Activated naive CD8-positive, alpha-beta T cell treated with anti-CD3 and anti-CD28 coated beads, Interleukin-2, amount 50 U/mL, for 24 hours (primary cell): ENCODE measurements at regions not wholly inside any gene's neighbourhood (a gene's known extent, or its start where the extent isn't known, plus 50 kb on each side); places are given as distances from the start of the nearest gene placed in this dataset.
A peak's percentile ranks its signal among the peaks of the same experiment; 100 is the strongest.

Source experiments
- ATAC-seq: fragments of 150-1000 bp; cut with Tn5 transposase; one replicate; pipeline ENCODE4 v1.10.0; 2021
- DNase-seq: peaks from one replicate; pipeline ENCODE4 v3.0.0; 2021
- H3K27ac Mint-ChIP-seq: one replicate; pipeline ENCODE4 v1.8.0; 2021; ENCODE audit warnings: mild to moderate bottlenecking, mixed read lengths
- H3K27me3 Mint-ChIP-seq: one replicate; pipeline ENCODE4 v1.8.0; 2021; ENCODE audit warnings: mixed read lengths
- H3K36me3 Mint-ChIP-seq: one replicate; pipeline ENCODE4 v1.8.0; 2021; ENCODE audit warnings: low read depth, mixed read lengths
- H3K4me1 Mint-ChIP-seq: one replicate; pipeline ENCODE4 v1.8.0; 2021; ENCODE audit warnings: mixed read lengths
- H3K4me3 Mint-ChIP-seq: one replicate; pipeline ENCODE4 v1.8.0; 2021; ENCODE audit warnings: mild to moderate bottlenecking, moderate library complexity, mixed read lengths
- H3K9me3 Mint-ChIP-seq: one replicate; pipeline ENCODE4 v1.8.0; 2021; ENCODE audit warnings: mixed read lengths

DNA sequence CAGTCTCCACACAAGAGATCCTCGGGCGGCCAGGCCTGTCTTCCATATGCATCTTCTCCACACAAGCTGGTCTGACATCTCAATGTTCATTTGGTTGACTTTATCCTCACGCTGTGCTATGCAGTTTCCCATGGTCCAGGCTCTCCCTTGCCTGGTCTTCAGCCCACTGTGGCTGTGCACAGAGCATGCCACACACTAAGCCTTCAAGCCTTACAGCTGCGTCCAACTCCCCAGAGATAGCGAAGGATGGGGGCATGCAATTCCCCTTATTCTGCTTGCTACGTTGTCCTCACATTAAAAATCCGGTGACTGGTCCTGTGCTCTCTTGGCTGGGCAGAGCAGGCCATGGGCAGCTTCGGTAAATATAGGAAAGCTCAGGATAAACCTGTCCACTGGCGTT, 188.7 kb upstream of the TCERG1L start:
- H3K36me3 Mint-ChIP-seq, result no peaks in the 10 kb centered on the region
- H3K27ac Mint-ChIP-seq, result no peak overlapping the region
- DNase-seq (no peak), ATAC-seq (no peak)
- H3K4me3 Mint-ChIP-seq, result no peak overlapping the region
- no peaks in the 10 kb centered on the region for H3K4me1 Mint-ChIP-seq
- peaks cover 28% of the 10 kb centered on the region for H3K9me3 Mint-ChIP-seq
- no peaks in the 10 kb centered on the region for H3K27me3 Mint-ChIP-seq

- Mint-ChIP-seq H3K27ac (no peak overlapping the region), H3K4me1 (no peaks in the 10 kb centered on the region), H3K27me3 (no peaks in the 10 kb centered on the region), H3K9me3 (peaks cover 28% of the 10 kb centered on the region), H3K36me3 (no peaks in the 10 kb centered on the region), H3K4me3 (no peak overlapping the region)
- DNase-seq (no peak), ATAC-seq (no peak)
Observed at GRCh38 chr10:131500892-131501291, 189.4 kb upstream of the TCERG1L start.

GRCh38 chr10:131503992-131504391, 192.5 kb upstream of the TCERG1L start:
- no peaks in the 10 kb centered on the region for H3K36me3 Mint-ChIP-seq
- peaks cover 41% of the 10 kb centered on the region for H3K9me3 Mint-ChIP-seq
- H3K27me3 Mint-ChIP-seq, result no peaks in the 10 kb centered on the region
- DNase-seq (no peak), ATAC-seq (no peak)
- no peak overlapping the region for H3K4me3 Mint-ChIP-seq
- no peak overlapping the region for H3K27ac Mint-ChIP-seq
- H3K4me1 Mint-ChIP-seq, result no peaks in the 10 kb centered on the region

GRCh38 chr10:131511391-131511790, 199.9 kb upstream of the TCERG1L start:
- Mint-ChIP-seq H3K27me3 (no peaks in the 10 kb centered on the region), H3K4me1 (no peaks in the 10 kb centered on the region), H3K9me3 (peaks cover 19% of the 10 kb centered on the region), H3K4me3 (no peak overlapping the region), H3K27ac (no peak overlapping the region), H3K36me3 (no peaks in the 10 kb centered on the region)
- no peak for DNase-seq
- no peak for ATAC-seq

GRCh38 chr10:131512852-131513251, 201.3 kb upstream of the TCERG1L start:
- H3K27ac Mint-ChIP-seq, result no peak overlapping the region
- no peak for DNase-seq
- no peaks in the 10 kb centered on the region for H3K4me1 Mint-ChIP-seq
- no peaks in the 10 kb centered on the region for H3K36me3 Mint-ChIP-seq
- H3K27me3 Mint-ChIP-seq, result no peaks in the 10 kb centered on the region
- peaks cover 10% of the 10 kb centered on the region for H3K9me3 Mint-ChIP-seq
- ATAC-seq, result no peak
- no peak overlapping the region for H3K4me3 Mint-ChIP-seq

GRCh38 chr10:131513445-131513844, 201.9 kb upstream of the TCERG1L start:
- DNase-seq (no peak), ATAC-seq (no peak)
- no peaks in the 10 kb centered on the region for H3K4me1 Mint-ChIP-seq
- no peak overlapping the region for H3K4me3 Mint-ChIP-seq
- H3K36me3 Mint-ChIP-seq, result no peaks in the 10 kb centered on the region
- peaks cover 9% of the 10 kb centered on the region for H3K9me3 Mint-ChIP-seq
- no peak overlapping the region for H3K27ac Mint-ChIP-seq
- H3K27me3 Mint-ChIP-seq, result peaks cover 4% of the 10 kb centered on the region

DNA sequence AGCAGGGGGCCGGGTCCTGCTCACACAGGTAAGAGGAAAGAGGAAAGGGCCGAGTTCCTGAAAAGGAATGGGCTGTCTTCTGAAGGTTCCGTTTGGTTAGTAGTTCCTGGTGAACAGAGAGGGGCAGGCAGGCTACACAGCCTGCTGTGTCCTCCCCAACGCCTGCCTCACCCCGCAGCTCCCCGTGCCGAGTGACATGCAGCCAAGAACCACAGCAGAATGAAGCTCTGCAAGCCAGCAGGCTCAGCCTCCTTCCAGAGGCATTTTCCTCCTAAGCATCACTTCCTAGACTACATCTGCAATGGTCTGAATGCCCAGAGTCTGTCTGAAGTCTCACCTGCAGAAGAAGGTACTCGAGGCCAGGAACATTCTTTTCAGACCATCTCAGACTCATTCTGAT, 202.4 kb upstream of the TCERG1L start:
- H3K36me3 Mint-ChIP-seq, result no peaks in the 10 kb centered on the region
- H3K4me3 Mint-ChIP-seq, result no peak overlapping the region
- peaks cover 4% of the 10 kb centered on the region for H3K27me3 Mint-ChIP-seq
- ATAC-seq, result no peak
- H3K9me3 Mint-ChIP-seq, result peaks cover 8% of the 10 kb centered on the region
- DNase-seq, result no peak
- H3K4me1 Mint-ChIP-seq, result no peaks in the 10 kb centered on the region
- H3K27ac Mint-ChIP-seq, result no peak overlapping the region

GRCh38 chr10:131514454-131514853, 202.9 kb upstream of the TCERG1L start:
- ATAC-seq (no peak), DNase-seq (peak; percentile 11)
- H3K27ac Mint-ChIP-seq, result no peak overlapping the region
- no peaks in the 10 kb centered on the region for H3K36me3 Mint-ChIP-seq
- H3K27me3 Mint-ChIP-seq, result peaks cover 4% of the 10 kb centered on the region
- H3K4me1 Mint-ChIP-seq, result no peaks in the 10 kb centered on the region
- peaks cover 5% of the 10 kb centered on the region for H3K9me3 Mint-ChIP-seq
- H3K4me3 Mint-ChIP-seq, result no peak overlapping the region

- Mint-ChIP-seq H3K4me1 (no peaks in the 10 kb centered on the region), H3K9me3 (no peaks in the 10 kb centered on the region), H3K4me3 (no peak overlapping the region), H3K27ac (no peak overlapping the region), H3K27me3 (peaks cover 4% of the 10 kb centered on the region), H3K36me3 (no peaks in the 10 kb centered on the region)
- ATAC-seq (no peak), DNase-seq (no peak)
Observed at GRCh38 chr10:131516285-131516684, 204.8 kb upstream of the TCERG1L start.

- H3K4me3 Mint-ChIP-seq, result no peak overlapping the region
- peaks cover 4% of the 10 kb centered on the region for H3K27me3 Mint-ChIP-seq
- DNase-seq (no peak), ATAC-seq (no peak)
- H3K36me3 Mint-ChIP-seq, result no peaks in the 10 kb centered on the region
- no peak overlapping the region for H3K27ac Mint-ChIP-seq
- H3K9me3 Mint-ChIP-seq, result no peaks in the 10 kb centered on the region
- H3K4me1 Mint-ChIP-seq, result no peaks in the 10 kb centered on the region
Observed at GRCh38 chr10:131517781-131518180, 206.3 kb upstream of the TCERG1L start.

DNA sequence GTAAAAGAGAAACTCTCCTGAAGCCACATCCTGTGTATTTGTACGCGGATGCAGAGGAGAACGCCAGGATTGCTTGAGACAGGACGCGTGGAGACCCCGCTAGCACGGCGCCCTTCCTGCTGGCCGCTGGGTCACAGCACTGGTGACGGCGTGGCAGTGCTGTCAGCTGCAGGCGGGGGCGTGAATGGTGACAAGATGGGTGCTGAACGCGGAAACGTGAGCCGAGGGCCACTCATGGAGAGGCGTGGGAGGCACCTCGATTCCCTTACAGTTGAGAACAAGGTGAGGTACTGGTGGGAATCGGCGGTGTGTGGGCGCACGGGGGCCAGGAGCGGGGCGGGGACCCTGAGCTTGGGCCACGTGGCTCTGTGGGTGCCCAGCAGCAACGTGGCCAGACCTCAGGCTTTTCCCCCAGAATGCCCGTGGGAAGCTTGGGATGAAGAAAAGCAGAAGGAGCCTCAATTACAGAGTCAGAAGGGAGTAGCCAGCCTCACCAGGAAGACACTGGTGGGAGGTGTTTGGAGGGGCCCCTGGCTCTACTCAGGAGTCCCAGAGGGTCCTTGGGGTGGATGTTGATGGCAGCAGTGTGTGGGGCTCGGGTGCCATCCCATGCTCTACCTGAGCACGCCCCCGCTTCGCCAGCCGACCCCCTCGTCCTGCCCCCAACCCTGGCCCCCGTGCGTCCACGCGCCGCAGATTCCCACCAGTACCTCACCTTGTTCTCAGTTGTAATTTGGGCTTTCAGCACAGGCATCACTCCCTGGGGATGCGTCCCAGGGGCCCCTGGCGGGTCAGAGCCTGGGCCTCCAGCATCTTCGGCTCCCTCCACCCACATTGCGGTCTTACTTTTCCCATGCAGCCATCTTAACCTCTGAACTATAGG, 208.4 kb upstream of the TCERG1L start:
- ATAC-seq (no peak), DNase-seq (no peak)
- Mint-ChIP-seq H3K4me1 (no peaks in the 10 kb centered on the region), H3K27me3 (peaks cover 4% of the 10 kb centered on the region), H3K36me3 (no peaks in the 10 kb centered on the region), H3K9me3 (peaks cover under 1% of the 10 kb centered on the region), H3K4me3 (no peak overlapping the region), H3K27ac (no peak overlapping the region)

DNA sequence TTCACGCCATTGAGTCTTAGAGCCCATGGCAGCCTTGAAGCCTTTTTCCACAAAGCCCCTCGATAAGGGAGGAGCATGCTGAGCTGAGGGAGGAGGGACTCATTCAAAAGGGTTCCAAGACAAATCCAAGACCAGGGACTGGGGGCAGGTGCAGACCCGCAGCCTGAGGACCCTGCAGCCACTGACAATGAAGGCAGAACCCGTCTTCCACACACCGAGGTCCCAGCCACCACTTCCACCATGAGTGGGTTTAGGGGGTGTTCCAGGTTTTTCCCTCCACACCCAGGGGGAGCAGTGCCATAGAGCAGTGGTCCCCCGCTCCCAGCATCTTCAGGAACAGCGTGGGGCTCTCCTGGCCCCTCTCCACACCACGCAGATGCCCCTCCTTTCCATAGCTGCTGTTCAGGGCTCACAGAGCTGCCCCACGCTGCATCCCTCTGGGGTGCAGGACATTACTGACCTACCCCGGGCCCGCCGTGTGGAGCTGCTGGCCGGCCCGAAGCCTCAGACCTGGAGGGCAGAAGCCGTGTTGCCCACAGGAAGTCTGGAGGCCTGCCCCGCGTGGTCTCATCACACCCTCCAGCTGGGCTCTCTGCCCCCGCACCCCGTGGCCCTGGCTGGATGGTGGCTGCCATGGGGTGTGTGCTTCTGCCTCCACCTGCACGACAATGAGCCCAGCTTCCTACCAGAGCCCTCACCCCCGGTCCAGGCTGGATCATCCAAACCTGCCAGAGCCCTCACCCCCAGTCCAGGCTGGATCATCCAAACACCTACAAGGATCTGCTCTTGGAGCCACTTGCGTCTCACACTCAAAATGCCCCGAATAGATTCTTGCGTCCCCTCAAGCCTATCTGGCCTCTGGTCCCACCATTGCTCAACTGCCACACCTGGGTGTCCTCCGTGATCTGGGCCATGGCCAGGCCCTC, 220.0 kb upstream of the TCERG1L start:
- no peaks in the 10 kb centered on the region for H3K27me3 Mint-ChIP-seq
- DNase-seq (no peak), ATAC-seq (no peak)
- no peaks in the 10 kb centered on the region for H3K36me3 Mint-ChIP-seq
- H3K27ac Mint-ChIP-seq, result no peak overlapping the region
- H3K4me1 Mint-ChIP-seq, result no peaks in the 10 kb centered on the region
- no peak overlapping the region for H3K4me3 Mint-ChIP-seq
- H3K9me3 Mint-ChIP-seq, result no peaks in the 10 kb centered on the region

GRCh38 chr10:131532291-131532690, 220.8 kb upstream of the TCERG1L start:
- no peak for DNase-seq
- ATAC-seq, result no peak
- no peak overlapping the region for H3K4me3 Mint-ChIP-seq
- no peaks in the 10 kb centered on the region for H3K27me3 Mint-ChIP-seq
- no peak overlapping the region for H3K27ac Mint-ChIP-seq
- H3K9me3 Mint-ChIP-seq, result no peaks in the 10 kb centered on the region
- no peaks in the 10 kb centered on the region for H3K36me3 Mint-ChIP-seq
- H3K4me1 Mint-ChIP-seq, result no peaks in the 10 kb centered on the region

- Mint-ChIP-seq H3K27ac (no peak overlapping the region), H3K36me3 (no peaks in the 10 kb centered on the region), H3K4me3 (no peak overlapping the region), H3K9me3 (no peaks in the 10 kb centered on the region), H3K27me3 (no peaks in the 10 kb centered on the region), H3K4me1 (no peaks in the 10 kb centered on the region)
- DNase-seq, result no peak
- ATAC-seq, result no peak
Observed at GRCh38 chr10:131532745-131533341, 221.3 kb upstream of the TCERG1L start.
